ENCODE measurements at regions not wholly inside any gene's neighbourhood (a gene's known extent, or its start where the extent isn't known, plus 50 kb on each side); places are given as distances from the start of the nearest gene placed in this dataset.
"Not testable (repeated sequence)": the region's sequence is repeated elsewhere in the genome, so short reads cannot be mapped to it uniquely, and the experiment has no call there.

- H3K9me3 Mint-ChIP-seq (ENCODE audit: unreplicated experiment): peaks cover 10% of the 10 kb centered on the region
- Histone ChIP-seq H3K36me3 (ENCODE audit: insufficient read depth, low read length) (no peaks in the 10 kb centered on the region), H3K9ac (ENCODE audit: low read length) (no peak overlapping the region), H3K27me3 (ENCODE audit: insufficient read depth, low read length) (no peaks in the 10 kb centered on the region), H3K4me2 (ENCODE audit: low read length) (no peak overlapping the region), H2AFZ (ENCODE audit: low read depth, low read length) (no peak overlapping the region), H3K27ac (ENCODE audit: low read depth, low read length) (no peak overlapping the region), H3K79me2 (ENCODE audit: insufficient read depth, low read length) (no peaks in the 10 kb centered on the region), H3K4me3 (ENCODE audit: insufficient read depth, low read depth, low read length) (no peak overlapping the region), H3K4me1 (ENCODE audit: insufficient read depth, low read length) (no peaks in the 10 kb centered on the region), H3K9me3 (ENCODE audit: insufficient read depth, low read depth, low read length) (peaks cover 9% of the 10 kb centered on the region), H4K20me1 (ENCODE audit: insufficient read depth, low read length) (no peaks in the 10 kb centered on the region)
- DNase-seq (ENCODE audit: low read depth): no peak
- H3K36me3 Mint-ChIP-seq (ENCODE audit: low read depth, unreplicated experiment): no peaks in the 10 kb centered on the region
- H3K4me1 Mint-ChIP-seq (ENCODE audit: low read depth, unreplicated experiment): no peaks in the 10 kb centered on the region
- no peaks in the 10 kb centered on the region for H3K27me3 Mint-ChIP-seq (ENCODE audit: low read depth, unreplicated experiment)
- no peak for TF ChIP-seq CTCF (IDR thresholded peaks at IDR 0.05; ENCODE audit: insufficient read depth, low read depth, low read length)
- no peak for TF ChIP-seq EZH2 (IDR thresholded peaks at IDR 0.05; ENCODE audit: insufficient read depth, low read length)
- no peak overlapping the region for H3K27ac Mint-ChIP-seq (ENCODE audit: unreplicated experiment)
- FAIRE-seq: no peak
- no peak overlapping the region for H3K4me3 Mint-ChIP-seq (ENCODE audit: unreplicated experiment)
Measured at GRCh38 chrX:1020634-1021166, 191.7 kb downstream of the CRLF2 start.

DNA sequence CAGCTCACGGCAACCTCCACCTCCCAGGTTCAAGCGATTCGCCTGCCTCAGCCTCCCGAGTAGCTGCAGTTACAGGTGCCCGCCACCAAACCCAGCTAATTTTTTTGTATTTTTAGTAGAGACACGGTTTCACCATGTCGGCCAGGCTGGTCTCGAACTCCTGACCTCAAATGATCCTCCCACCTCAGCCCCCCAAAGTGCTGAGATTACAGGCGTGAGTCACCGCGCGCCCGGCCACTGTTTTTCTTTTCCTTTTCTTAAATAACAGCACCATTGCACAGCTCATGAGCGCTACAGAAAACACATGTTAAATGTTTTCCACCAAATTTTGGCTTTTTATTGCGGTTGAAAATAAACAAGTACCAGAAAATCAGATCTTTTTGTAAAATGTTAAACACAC lies 195.5 kb downstream of the CRLF2 start:
- not testable (repeated sequence) for H3K4me3 ChIP-seq (ENCODE audit: insufficient read depth, low read depth, low read length); H3K4me3 Mint-ChIP-seq (ENCODE audit: unreplicated experiment); DNase-seq (ENCODE audit: low read depth); H3K79me2 ChIP-seq (ENCODE audit: insufficient read depth, low read length); H2AFZ ChIP-seq (ENCODE audit: low read depth, low read length); H4K20me1 ChIP-seq (ENCODE audit: insufficient read depth, low read length); H3K27ac ChIP-seq (ENCODE audit: low read depth, low read length); H3K9me3 ChIP-seq (ENCODE audit: insufficient read depth, low read depth, low read length); H3K4me1 ChIP-seq (ENCODE audit: insufficient read depth, low read length); H3K9ac ChIP-seq (ENCODE audit: low read length); H3K36me3 Mint-ChIP-seq (ENCODE audit: low read depth, unreplicated experiment); H3K27me3 ChIP-seq (ENCODE audit: insufficient read depth, low read length); H3K4me1 Mint-ChIP-seq (ENCODE audit: low read depth, unreplicated experiment); H3K27ac Mint-ChIP-seq (ENCODE audit: unreplicated experiment); H3K36me3 ChIP-seq (ENCODE audit: insufficient read depth, low read length); H3K27me3 Mint-ChIP-seq (ENCODE audit: low read depth, unreplicated experiment); H3K4me2 ChIP-seq (ENCODE audit: low read length); FAIRE-seq
- H3K9me3 Mint-ChIP-seq (ENCODE audit: unreplicated experiment): peaks cover 14% of the 10 kb centered on the region

DNA sequence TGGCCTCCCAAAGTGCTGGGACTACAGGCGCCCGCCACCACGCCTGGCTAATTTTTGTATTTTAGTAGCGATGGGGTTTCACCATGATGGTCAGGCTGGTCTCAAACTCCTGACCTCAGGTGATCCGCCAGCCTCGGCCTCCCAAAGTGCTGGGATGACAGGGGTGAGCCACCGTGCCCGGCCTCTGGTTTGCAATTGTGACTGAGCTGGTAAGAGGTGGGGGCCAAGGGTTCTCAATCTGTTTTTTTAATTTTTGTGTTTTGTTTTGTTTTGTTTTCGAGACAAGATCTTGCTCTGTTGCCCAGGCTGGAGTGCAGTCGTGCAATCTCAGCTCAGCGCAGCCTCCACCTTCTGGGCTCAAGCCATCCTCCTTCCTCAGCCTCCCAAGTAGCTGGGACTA lies 196.2 kb downstream of the CRLF2 start:
- not testable (repeated sequence) for H3K27me3 ChIP-seq (ENCODE audit: insufficient read depth, low read length); H3K27ac Mint-ChIP-seq (ENCODE audit: unreplicated experiment); H3K79me2 ChIP-seq (ENCODE audit: insufficient read depth, low read length); H3K4me1 Mint-ChIP-seq (ENCODE audit: low read depth, unreplicated experiment); H3K4me3 Mint-ChIP-seq (ENCODE audit: unreplicated experiment); DNase-seq (ENCODE audit: low read depth); H3K4me3 ChIP-seq (ENCODE audit: insufficient read depth, low read depth, low read length); FAIRE-seq; H4K20me1 ChIP-seq (ENCODE audit: insufficient read depth, low read length); H3K36me3 Mint-ChIP-seq (ENCODE audit: low read depth, unreplicated experiment); H3K36me3 ChIP-seq (ENCODE audit: insufficient read depth, low read length); H3K4me1 ChIP-seq (ENCODE audit: insufficient read depth, low read length); H3K4me2 ChIP-seq (ENCODE audit: low read length); H3K9ac ChIP-seq (ENCODE audit: low read length); H2AFZ ChIP-seq (ENCODE audit: low read depth, low read length); H3K9me3 ChIP-seq (ENCODE audit: insufficient read depth, low read depth, low read length); H3K27me3 Mint-ChIP-seq (ENCODE audit: low read depth, unreplicated experiment); H3K27ac ChIP-seq (ENCODE audit: low read depth, low read length)
- H3K9me3 Mint-ChIP-seq (ENCODE audit: unreplicated experiment): peaks cover 14% of the 10 kb centered on the region
